ENCODE measurements at regions not wholly inside any gene's neighbourhood (a gene's known extent, or its start where the extent isn't known, plus 50 kb on each side); places are given as distances from the start of the nearest gene placed in this dataset.

DNA sequence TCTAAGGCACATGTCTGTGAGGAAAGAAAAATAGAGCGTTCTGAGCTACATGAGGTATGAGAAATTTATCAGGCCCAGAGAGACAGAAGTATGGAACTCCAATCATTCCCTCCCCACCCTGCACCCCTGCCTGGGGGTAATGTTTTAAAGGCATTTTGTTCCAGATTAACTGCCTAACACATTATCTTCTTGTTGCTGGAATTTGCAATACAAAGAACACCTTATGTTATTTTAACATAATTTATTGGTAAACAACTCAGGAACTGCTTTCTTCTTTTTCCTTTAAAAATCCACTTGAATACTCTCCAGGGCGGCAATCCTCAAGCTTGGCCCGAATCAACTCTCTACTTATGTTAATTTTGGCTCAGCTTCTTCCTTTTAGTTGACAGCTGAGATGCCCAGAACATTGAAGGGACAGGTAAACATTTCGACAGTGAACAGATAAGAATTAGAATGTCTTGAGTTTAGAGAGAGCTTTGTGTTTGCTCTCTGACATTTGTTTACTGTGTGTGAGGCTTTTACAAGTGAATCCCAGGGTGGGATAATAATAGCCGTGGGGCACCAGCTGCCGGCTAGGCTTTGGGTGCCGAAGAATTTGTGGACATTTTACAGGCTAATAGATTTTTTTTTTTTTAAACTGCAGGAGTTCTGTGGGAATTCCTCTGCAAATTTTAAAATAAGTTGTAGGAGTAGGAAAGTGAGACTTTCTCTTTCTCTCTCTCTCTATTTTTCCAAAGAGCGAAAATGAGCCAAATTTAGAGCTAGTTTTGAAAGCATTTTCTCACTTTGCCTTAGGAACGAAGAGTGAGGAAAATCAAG, 96.4 kb upstream of the TAF11L2 start:
- no peaks in the 10 kb centered on the region for H4K20me1 ChIP-seq (ENCODE audit: insufficient read depth)
- peak overlapping the region; percentile 46 for H3K4me2 ChIP-seq (ENCODE audit: low read length)
- TF ChIP-seq RAD21 (conservative IDR thresholded peaks at IDR 0.05) (no peak), EP300 (conservative IDR thresholded peaks at IDR 0.05; ENCODE audit: poor library complexity, severe bottlenecking) (no peak), POLR2AphosphoS5 (IDR thresholded peaks at IDR 0.05) (no peak), MXI1 (conservative IDR thresholded peaks at IDR 0.05; ENCODE audit: poor library complexity, severe bottlenecking) (no peak), SMC3 (conservative IDR thresholded peaks at IDR 0.05; ENCODE audit: poor library complexity) (no peak), TAF1 (IDR thresholded peaks at IDR 0.05; ENCODE audit: low read depth) (no peak), EZH2 (IDR thresholded peaks at IDR 0.05; ENCODE audit: borderline replicate concordance, insufficient read depth, low read length, poor library complexity, severe bottlenecking) (no peak)
- TF ChIP-seq, protein P1, sequence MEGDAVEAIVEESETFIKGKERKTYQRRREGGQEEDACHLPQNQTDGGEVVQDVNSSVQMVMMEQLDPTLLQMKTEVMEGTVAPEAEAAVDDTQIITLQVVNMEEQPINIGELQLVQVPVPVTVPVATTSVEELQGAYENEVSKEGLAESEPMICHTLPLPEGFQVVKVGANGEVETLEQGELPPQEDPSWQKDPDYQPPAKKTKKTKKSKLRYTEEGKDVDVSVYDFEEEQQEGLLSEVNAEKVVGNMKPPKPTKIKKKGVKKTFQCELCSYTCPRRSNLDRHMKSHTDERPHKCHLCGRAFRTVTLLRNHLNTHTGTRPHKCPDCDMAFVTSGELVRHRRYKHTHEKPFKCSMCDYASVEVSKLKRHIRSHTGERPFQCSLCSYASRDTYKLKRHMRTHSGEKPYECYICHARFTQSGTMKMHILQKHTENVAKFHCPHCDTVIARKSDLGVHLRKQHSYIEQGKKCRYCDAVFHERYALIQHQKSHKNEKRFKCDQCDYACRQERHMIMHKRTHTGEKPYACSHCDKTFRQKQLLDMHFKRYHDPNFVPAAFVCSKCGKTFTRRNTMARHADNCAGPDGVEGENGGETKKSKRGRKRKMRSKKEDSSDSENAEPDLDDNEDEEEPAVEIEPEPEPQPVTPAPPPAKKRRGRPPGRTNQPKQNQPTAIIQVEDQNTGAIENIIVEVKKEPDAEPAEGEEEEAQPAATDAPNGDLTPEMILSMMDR (IDR thresholded peaks at IDR 0.05; ENCODE audit: poor library complexity, severe bottlenecking), result no peak
- TF ChIP-seq, protein P2, sequence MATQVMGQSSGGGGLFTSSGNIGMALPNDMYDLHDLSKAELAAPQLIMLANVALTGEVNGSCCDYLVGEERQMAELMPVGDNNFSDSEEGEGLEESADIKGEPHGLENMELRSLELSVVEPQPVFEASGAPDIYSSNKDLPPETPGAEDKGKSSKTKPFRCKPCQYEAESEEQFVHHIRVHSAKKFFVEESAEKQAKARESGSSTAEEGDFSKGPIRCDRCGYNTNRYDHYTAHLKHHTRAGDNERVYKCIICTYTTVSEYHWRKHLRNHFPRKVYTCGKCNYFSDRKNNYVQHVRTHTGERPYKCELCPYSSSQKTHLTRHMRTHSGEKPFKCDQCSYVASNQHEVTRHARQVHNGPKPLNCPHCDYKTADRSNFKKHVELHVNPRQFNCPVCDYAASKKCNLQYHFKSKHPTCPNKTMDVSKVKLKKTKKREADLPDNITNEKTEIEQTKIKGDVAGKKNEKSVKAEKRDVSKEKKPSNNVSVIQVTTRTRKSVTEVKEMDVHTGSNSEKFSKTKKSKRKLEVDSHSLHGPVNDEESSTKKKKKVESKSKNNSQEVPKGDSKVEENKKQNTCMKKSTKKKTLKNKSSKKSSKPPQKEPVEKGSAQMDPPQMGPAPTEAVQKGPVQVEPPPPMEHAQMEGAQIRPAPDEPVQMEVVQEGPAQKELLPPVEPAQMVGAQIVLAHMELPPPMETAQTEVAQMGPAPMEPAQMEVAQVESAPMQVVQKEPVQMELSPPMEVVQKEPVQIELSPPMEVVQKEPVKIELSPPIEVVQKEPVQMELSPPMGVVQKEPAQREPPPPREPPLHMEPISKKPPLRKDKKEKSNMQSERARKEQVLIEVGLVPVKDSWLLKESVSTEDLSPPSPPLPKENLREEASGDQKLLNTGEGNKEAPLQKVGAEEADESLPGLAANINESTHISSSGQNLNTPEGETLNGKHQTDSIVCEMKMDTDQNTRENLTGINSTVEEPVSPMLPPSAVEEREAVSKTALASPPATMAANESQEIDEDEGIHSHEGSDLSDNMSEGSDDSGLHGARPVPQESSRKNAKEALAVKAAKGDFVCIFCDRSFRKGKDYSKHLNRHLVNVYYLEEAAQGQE (IDR thresholded peaks at IDR 0.05; ENCODE audit: borderline replicate concordance), result no peak
- H3K27me3 ChIP-seq (ENCODE audit: insufficient read depth, low read depth, low read length), result no peaks in the 10 kb centered on the region
- no peaks in the 10 kb centered on the region for H3K36me3 ChIP-seq (ENCODE audit: insufficient read depth, low read length)
- H3K4me3 ChIP-seq (ENCODE audit: low read length), result no peak overlapping the region
- H3K9ac ChIP-seq (ENCODE audit: low read length), result no peak overlapping the region
- no peaks in the 10 kb centered on the region for H3K9me3 ChIP-seq (ENCODE audit: low read length)
- no peak overlapping the region for H3K27ac ChIP-seq (ENCODE audit: low read length)
- H3K79me2 ChIP-seq (replicated peaks; ENCODE audit: insufficient read depth, low read length), result no peaks in the 10 kb centered on the region
- H3F3A ChIP-seq (ENCODE audit: insufficient read depth, low read length, poor library complexity, severe bottlenecking), result no peaks in the 10 kb centered on the region
- no peak overlapping the region for H2AFZ ChIP-seq (ENCODE audit: low read depth, low read length)
- no peaks in the 10 kb centered on the region for H3K9me2 ChIP-seq (ENCODE audit: insufficient read depth, low read length)

DNA sequence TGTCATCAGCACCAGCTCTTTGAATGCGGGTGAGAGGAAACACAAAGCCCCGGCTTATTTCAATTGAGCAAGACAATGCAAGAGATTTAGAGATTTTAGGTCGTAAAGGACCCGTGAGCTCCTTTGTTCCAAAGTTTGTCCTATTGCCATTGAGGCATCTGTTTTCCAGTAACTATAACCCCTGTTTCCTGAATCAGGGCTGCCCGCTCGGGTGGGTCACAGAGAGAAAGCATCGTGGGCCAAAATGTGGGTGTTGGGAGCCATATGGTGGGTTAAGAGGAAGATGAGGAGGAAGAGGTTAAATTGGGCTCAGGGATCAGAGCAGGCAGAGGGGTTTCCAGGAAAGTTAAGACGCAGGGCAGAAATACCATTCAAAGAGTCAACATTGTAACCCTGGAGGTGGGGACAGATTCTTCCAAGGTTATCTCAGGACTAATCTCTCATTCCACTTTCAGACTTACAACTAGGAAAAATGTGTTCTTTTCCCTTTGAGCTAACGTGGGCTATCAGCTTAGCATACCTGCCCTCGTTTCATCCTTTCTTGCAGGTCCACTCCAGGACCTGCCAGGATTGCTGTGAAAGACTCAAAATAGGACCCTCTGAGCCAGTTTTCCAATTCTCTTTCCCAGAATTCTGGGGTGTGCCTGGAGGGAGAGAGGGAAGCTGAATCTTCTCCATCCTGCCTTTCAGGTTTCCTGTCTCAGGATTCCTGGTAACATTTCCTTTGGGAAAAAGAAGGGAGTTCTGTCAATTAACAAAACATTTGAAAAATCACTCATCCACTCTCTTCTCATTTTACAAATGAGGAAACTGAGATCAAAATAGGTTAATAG, 95.5 kb upstream of the TAF11L2 start:
- no peak overlapping the region for H3K4me2 ChIP-seq (ENCODE audit: low read length)

More for the DNA sequence above, 95.5 kb upstream of the TAF11L2 start:
- H2AFZ ChIP-seq (ENCODE audit: low read depth, low read length), result no peak overlapping the region
- no peaks in the 10 kb centered on the region for H3K79me2 ChIP-seq (replicated peaks; ENCODE audit: insufficient read depth, low read length)
- no peaks in the 10 kb centered on the region for H4K20me1 ChIP-seq (ENCODE audit: insufficient read depth)
- no peak for TF ChIP-seq SMC3 (conservative IDR thresholded peaks at IDR 0.05; ENCODE audit: poor library complexity)
- H3K27ac ChIP-seq (ENCODE audit: low read length), result no peak overlapping the region
- H3K27me3 ChIP-seq (ENCODE audit: insufficient read depth, low read depth, low read length), result no peaks in the 10 kb centered on the region
- H3K9me3 ChIP-seq (ENCODE audit: low read length), result no peaks in the 10 kb centered on the region
- no peaks in the 10 kb centered on the region for H3F3A ChIP-seq (ENCODE audit: insufficient read depth, low read length, poor library complexity, severe bottlenecking)
- no peaks in the 10 kb centered on the region for H3K36me3 ChIP-seq (ENCODE audit: insufficient read depth, low read length)
- no peak overlapping the region for H3K4me3 ChIP-seq (ENCODE audit: low read length)
- H3K9ac ChIP-seq (ENCODE audit: low read length), result no peak overlapping the region
- H3K9me2 ChIP-seq (ENCODE audit: insufficient read depth, low read length), result no peaks in the 10 kb centered on the region

Data from neural cell (in vitro differentiated cells).